CD14-positive monocyte (primary cell): ENCODE measurements at regions not wholly inside any gene's neighbourhood (a gene's known extent, or its start where the extent isn't known, plus 50 kb on each side); places are given as distances from the start of the nearest gene placed in this dataset.

Experiments used
- DNase-seq, 3 donors: peaks; one replicate each; pipeline ENCODE4 v3.0.0-alpha.2; 2011 to 2022
- H2AFZ ChIP-seq: 2 replicates; pipeline ENCODE4 v1.6.0; 2012; ENCODE audit warnings: mild to moderate bottlenecking, low read depth, low read length, inconsistent platforms; ENCODE audit not compliant: insufficient read depth, poor library complexity, severe bottlenecking
- H3K27ac ChIP-seq, 2 donors: 1 replicate in 1 of 2; 2 replicates in 1 of 2; pipeline ENCODE4 v1.5.1; 2012 to 2013; ENCODE audit warnings: low read length in 2 of 2, control low read depth in 1 of 2, inconsistent platforms in 1 of 2, low read depth in 1 of 2, mild to moderate bottlenecking in 1 of 2
- H3K27me3 ChIP-seq, 2 donors: one replicate each; pipeline versions ENCODE4 v1.6.0 to v1.6.1; 2011 to 2013; ENCODE audit warnings: low read length in 2 of 2; ENCODE audit not compliant: control insufficient read depth in 2 of 2, insufficient read depth in 2 of 2
- H3K36me3 ChIP-seq, 2 donors: replicated peaks in 1 of 2; 1 replicate in 1 of 2; 2 replicates in 1 of 2; pipeline versions ENCODE4 v1.5.1 to v1.6.1; 2012 to 2013; ENCODE audit warnings: low read length in 2 of 2, control low read depth in 1 of 2, inconsistent platforms in 1 of 2, mild to moderate bottlenecking in 1 of 2; ENCODE audit not compliant: insufficient read depth in 2 of 2, control insufficient read depth in 1 of 2
- H3K4me1 ChIP-seq, 2 donors: 1 replicate in 1 of 2; 2 replicates in 1 of 2; pipeline versions ENCODE4 v1.5.1 to v1.6.1; 2012 to 2013; ENCODE audit warnings: low read length in 2 of 2, control low read depth in 1 of 2, inconsistent platforms in 1 of 2, mild to moderate bottlenecking in 1 of 2, moderate library complexity in 1 of 2; ENCODE audit not compliant: insufficient read depth in 2 of 2, control insufficient read depth in 1 of 2
- H3K4me2 ChIP-seq: replicated peaks from 2 replicates; pipeline ENCODE3; 2012; ENCODE audit warnings: low read length, moderate library complexity, mild to moderate bottlenecking; ENCODE audit not compliant: poor library complexity, severe bottlenecking; ENCODE audit errors: extremely low read depth
- H3K4me3 ChIP-seq, 3 experiments: fragments of 200-600 bp in 1 of 3; sonication (generic) in 1 of 3; replicated peaks in 1 of 3; 1 replicate in 2 of 3; 2 replicates in 1 of 3; pipeline ENCODE4 v1.5.1; 2011 to 2013; ENCODE audit warnings: low read length in 3 of 3, mild to moderate bottlenecking in 3 of 3, control low read depth in 2 of 3, low read depth in 2 of 3, inconsistent platforms in 1 of 3, moderate library complexity in 1 of 3
- H3K79me2 ChIP-seq: 2 replicates; pipeline ENCODE4 v1.6.0; 2012; ENCODE audit warnings: mild to moderate bottlenecking, control low read depth, inconsistent platforms, low read length, moderate library complexity; ENCODE audit not compliant: insufficient read depth
- H3K9ac ChIP-seq: 2 replicates; pipeline ENCODE4 v1.6.0; 2017; ENCODE audit warnings: low read length, mild to moderate bottlenecking; ENCODE audit not compliant: insufficient read depth, poor library complexity, severe bottlenecking
- H3K9me3 ChIP-seq, 2 donors: replicated peaks in 1 of 2; 1 replicate in 1 of 2; 2 replicates in 1 of 2; pipeline versions ENCODE4 v1.5.1 to v1.6.1; 2012 to 2013; ENCODE audit warnings: low read length in 2 of 2, control low read depth in 1 of 2; ENCODE audit not compliant: control insufficient read depth in 1 of 2, insufficient read depth in 1 of 2
- H4K20me1 ChIP-seq: 2 replicates; pipeline ENCODE4 v1.6.0; 2012; ENCODE audit warnings: mild to moderate bottlenecking, low read length, control low read depth, moderate library complexity; ENCODE audit not compliant: insufficient read depth
- H3K27ac Mint-ChIP-seq, 7 donors: one replicate each; pipeline ENCODE4 v1.8.0; 2020; ENCODE audit warnings: mild to moderate bottlenecking in 7 of 7, mixed read lengths in 7 of 7, moderate library complexity in 6 of 7, inconsistent platforms in 2 of 7
- H3K27me3 Mint-ChIP-seq, 3 donors: one replicate each; pipeline ENCODE4 v1.8.0; 2021 to 2022; ENCODE audit warnings: low read depth in 3 of 3, mild to moderate bottlenecking in 3 of 3, mixed read lengths in 3 of 3, moderate library complexity in 3 of 3, inconsistent platforms in 1 of 3
- H3K36me3 Mint-ChIP-seq, 2 donors: one replicate each; pipeline ENCODE4 v1.8.0; 2020; ENCODE audit warnings: mixed read lengths in 2 of 2, inconsistent platforms in 1 of 2, mild to moderate bottlenecking in 1 of 2
- H3K4me1 Mint-ChIP-seq: one replicate; pipeline ENCODE4 v1.8.0; 2020; ENCODE audit warnings: mild to moderate bottlenecking, mixed read lengths
- H3K4me3 Mint-ChIP-seq, 2 donors: one replicate each; pipeline ENCODE4 v1.8.0; 2020; ENCODE audit warnings: mild to moderate bottlenecking in 2 of 2, mixed read lengths in 2 of 2, moderate library complexity in 1 of 2
- H3K9me3 Mint-ChIP-seq, 7 donors: one replicate each; pipeline ENCODE4 v1.8.0; 2020 to 2022; ENCODE audit warnings: mixed read lengths in 7 of 7, mild to moderate bottlenecking in 6 of 7, moderate library complexity in 6 of 7, inconsistent platforms in 2 of 7
- WGBS: methylation state at CpG from one replicate; pipeline ENCODE4 v1.1.5; 2013; ENCODE audit warnings: missing lambda C conversion rate; ENCODE audit not compliant: insufficient coverage; 5-methylcytosine and 5-hydroxymethylcytosine counted together
- intact Hi-C, 2 donors: fragments of 100-400 bp; cut with micrococcal nuclease; formaldehyde crosslinking; loops; one replicate each; pipeline versions ENCODE4 v1.15.0 to v1.15.1; 2023
- TF ChIP-seq, protein P1 (sequence below): fragments of 200-600 bp; IDR thresholded peaks from one replicate; pipeline ENCODE4 v1.8.0; 2022; ENCODE audit warnings: antibody characterized with exemption, mild to moderate bottlenecking

- no peaks in the 10 kb centered on the region for H3K9me3 ChIP-seq
- H2AFZ ChIP-seq, result no peak overlapping the region
- H3K27ac Mint-ChIP-seq, result no peak overlapping the region
- 86% methylated on average over 1 of the region's 3 CpGs for WGBS
- H3K9ac ChIP-seq, result no peak overlapping the region
- H3K4me3 Mint-ChIP-seq, result no peak overlapping the region
- no peaks in the 10 kb centered on the region for H3K4me1 ChIP-seq
- H4K20me1 ChIP-seq, result no peaks in the 10 kb centered on the region
- peaks cover 0 to 30% (median 8%) of the 10 kb centered on the region in 7 donors for H3K9me3 Mint-ChIP-seq
- H3K4me3 ChIP-seq, result no peak overlapping the region
- H3K4me1 Mint-ChIP-seq, result peaks cover 4% of the 10 kb centered on the region
- H3K27ac ChIP-seq, result no peak overlapping the region
- H3K27me3 Mint-ChIP-seq, result peaks cover 0 to 3% (median 2%) of the 10 kb centered on the region in 3 donors
- H3K36me3 Mint-ChIP-seq, result no peaks in the 10 kb centered on the region
- H3K36me3 ChIP-seq, result no peaks in the 10 kb centered on the region
- H3K4me2 ChIP-seq, result no peak overlapping the region
- no peaks in the 10 kb centered on the region for H3K79me2 ChIP-seq
- no peaks in the 10 kb centered on the region for H3K27me3 ChIP-seq
- intact Hi-C loops, result no loop called here
- TF ChIP-seq, protein P1, sequence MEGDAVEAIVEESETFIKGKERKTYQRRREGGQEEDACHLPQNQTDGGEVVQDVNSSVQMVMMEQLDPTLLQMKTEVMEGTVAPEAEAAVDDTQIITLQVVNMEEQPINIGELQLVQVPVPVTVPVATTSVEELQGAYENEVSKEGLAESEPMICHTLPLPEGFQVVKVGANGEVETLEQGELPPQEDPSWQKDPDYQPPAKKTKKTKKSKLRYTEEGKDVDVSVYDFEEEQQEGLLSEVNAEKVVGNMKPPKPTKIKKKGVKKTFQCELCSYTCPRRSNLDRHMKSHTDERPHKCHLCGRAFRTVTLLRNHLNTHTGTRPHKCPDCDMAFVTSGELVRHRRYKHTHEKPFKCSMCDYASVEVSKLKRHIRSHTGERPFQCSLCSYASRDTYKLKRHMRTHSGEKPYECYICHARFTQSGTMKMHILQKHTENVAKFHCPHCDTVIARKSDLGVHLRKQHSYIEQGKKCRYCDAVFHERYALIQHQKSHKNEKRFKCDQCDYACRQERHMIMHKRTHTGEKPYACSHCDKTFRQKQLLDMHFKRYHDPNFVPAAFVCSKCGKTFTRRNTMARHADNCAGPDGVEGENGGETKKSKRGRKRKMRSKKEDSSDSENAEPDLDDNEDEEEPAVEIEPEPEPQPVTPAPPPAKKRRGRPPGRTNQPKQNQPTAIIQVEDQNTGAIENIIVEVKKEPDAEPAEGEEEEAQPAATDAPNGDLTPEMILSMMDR, result no peak
- no peak for DNase-seq
Measured at GRCh38 chr21:34279883-34280282, 83.9 kb upstream of the KCNE2 start.

DNA sequence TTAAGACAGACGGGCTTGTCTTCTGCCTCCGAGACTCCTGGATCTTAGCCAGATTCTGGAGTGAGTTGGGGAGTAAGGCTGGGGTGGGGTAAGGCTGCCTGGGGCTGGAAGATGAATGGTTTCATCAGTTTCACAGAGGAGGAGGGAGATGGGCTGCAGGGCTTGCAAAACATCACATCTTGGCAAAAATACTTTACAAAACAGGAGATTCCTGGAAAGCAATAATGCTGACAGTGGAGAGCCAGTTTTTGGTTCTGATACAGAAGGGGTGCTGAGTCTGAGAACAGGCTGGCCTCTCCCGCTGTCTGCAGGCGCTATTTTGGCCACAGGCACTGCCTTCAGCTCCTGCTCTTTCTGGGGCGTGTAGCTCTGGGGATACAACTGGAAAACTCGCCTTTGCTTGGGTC, 83.4 kb upstream of the KCNE2 start:
- Mint-ChIP-seq H3K27me3 (peaks cover 0 to 3% (median 2%) of the 10 kb centered on the region in 3 donors), H3K4me3 (no peak overlapping the region), H3K27ac (no peak overlapping the region), H3K4me1 (peaks cover 4% of the 10 kb centered on the region), H3K9me3 (peaks cover 0 to 30% (median 8%) of the 10 kb centered on the region in 7 donors), H3K36me3 (no peaks in the 10 kb centered on the region)
- Histone ChIP-seq H2AFZ (no peak overlapping the region), H3K9ac (no peak overlapping the region), H3K79me2 (no peaks in the 10 kb centered on the region), H4K20me1 (no peaks in the 10 kb centered on the region), H3K36me3 (no peaks in the 10 kb centered on the region), H3K4me2 (no peak overlapping the region), H3K9me3 (no peaks in the 10 kb centered on the region), H3K27ac (no peak overlapping the region), H3K4me3 (no peak overlapping the region), H3K4me1 (no peaks in the 10 kb centered on the region), H3K27me3 (no peaks in the 10 kb centered on the region)
- 87% methylated on average over 6 of the region's 6 CpGs for WGBS
- DNase-seq, result no peak
- TF ChIP-seq, protein P1, result no peak
- intact Hi-C loops, result no loop called here
